WTC11 (cell line): ENCODE measurements at regions not wholly inside any gene's neighbourhood (a gene's known extent, or its start where the extent isn't known, plus 50 kb on each side); places are given as distances from the start of the nearest gene placed in this dataset.

ENCODE experiments used
- ATAC-seq: fragments of 200-7000 bp; cut with Tn5 transposase; 2 replicates; pipeline ENCODE4 v1.10.0; 2021; ENCODE audit warnings: mild to moderate bottlenecking, moderate library complexity
- CTCF ChIA-PET: fragments of 300-600 bp; sonication (Branson Sonifier 250); formaldehyde crosslinking; loops from one replicate; lab custom pipeline; 2021; ENCODE audit warnings: antibody characterized with exemption; lab: Charles Lee
- POLR2A ChIA-PET: fragments of 350-600 bp; sonication (Branson Sonifier 250); formaldehyde crosslinking; loops from one replicate; lab custom pipeline; 2021; ENCODE audit warnings: antibody characterized with exemption; lab: Charles Lee
- DNase-seq: peaks from one replicate; pipeline ENCODE4 v3.0.0; 2021; ENCODE audit warnings: low spot score
- H3K27ac Mint-ChIP-seq: 2 replicates; pipeline ENCODE4 v1.8.0; 2021; ENCODE audit warnings: mixed read lengths
- H3K27me3 Mint-ChIP-seq: 2 replicates; pipeline ENCODE4 v1.8.0; 2021; ENCODE audit warnings: low read depth, mild to moderate bottlenecking, moderate library complexity, mixed read lengths
- H3K36me3 Mint-ChIP-seq: 2 replicates; pipeline ENCODE4 v1.8.0; 2021; ENCODE audit warnings: mixed read lengths
- H3K4me1 Mint-ChIP-seq: 2 replicates; pipeline ENCODE4 v1.8.0; 2022; ENCODE audit warnings: mixed read lengths
- H3K4me3 Mint-ChIP-seq: 2 replicates; pipeline ENCODE4 v1.8.0; 2021; ENCODE audit warnings: mild to moderate bottlenecking, moderate library complexity, mixed read lengths
- H3K9me3 Mint-ChIP-seq: 2 replicates; pipeline ENCODE4 v1.8.0; 2021; ENCODE audit warnings: mixed read lengths
- JAZF1 ChIP-seq: fragments of 250-450 bp; sonication (Bioruptor Pico); IDR thresholded peaks from 2 replicates; pipeline ENCODE4 v1.9.0; 2021; ENCODE audit warnings: moderate library complexity, mild to moderate bottlenecking, inconsistent platforms
- NR1H2 ChIP-seq: sonication (generic); formaldehyde crosslinking; IDR thresholded peaks from 2 replicates; pipeline ENCODE4 v1.9.0; 2021; ENCODE audit warnings: mild to moderate bottlenecking, moderate library complexity, missing genetic modification reagents
- SP1 ChIP-seq: sonication (generic); formaldehyde crosslinking; conservative IDR thresholded peaks from 2 replicates; pipeline ENCODE4 v1.8.1; 2022; ENCODE audit warnings: missing genetic modification reagents
- ZNF263 ChIP-seq: sonication (generic); formaldehyde crosslinking; IDR thresholded peaks from 2 replicates; pipeline ENCODE4 v1.8.1; 2022; ENCODE audit warnings: low read depth, mild to moderate bottlenecking, moderate library complexity, missing genetic modification reagents
- ZNF423 ChIP-seq: fragments of 250-450 bp; sonication (Bioruptor Pico); IDR thresholded peaks from 2 replicates; pipeline ENCODE4 v2.1.2; 2022; ENCODE audit warnings: mild to moderate bottlenecking, moderate library complexity
- TF ChIP-seq, protein P1 (sequence below): sonication (generic); formaldehyde crosslinking; conservative IDR thresholded peaks from 2 replicates; pipeline ENCODE4 v1.8.1; 2023; ENCODE audit warnings: mild to moderate bottlenecking, low read depth, missing genetic modification reagents, moderate library complexity
- TF ChIP-seq, protein P2 (sequence below): fragments of 250-450 bp; sonication (Bioruptor Pico); conservative IDR thresholded peaks from 2 replicates; pipeline ENCODE4 v1.9.0; 2021; ENCODE audit warnings: mild to moderate bottlenecking
- TF ChIP-seq, protein P3 (sequence below): sonication (generic); formaldehyde crosslinking; conservative IDR thresholded peaks from 2 replicates; pipeline ENCODE4 v1.8.1; 2022; ENCODE audit warnings: mild to moderate bottlenecking, missing genetic modification reagents
- TF ChIP-seq, protein P4 (sequence below): fragments of 250-450 bp; sonication (Bioruptor Pico); IDR thresholded peaks from 2 replicates; pipeline ENCODE4 v1.9.0; 2021; ENCODE audit warnings: moderate library complexity, mild to moderate bottlenecking, inconsistent platforms, borderline replicate concordance
- TF ChIP-seq, protein P5 (sequence below): sonication (generic); formaldehyde crosslinking; IDR thresholded peaks from 2 replicates; pipeline ENCODE4 v1.8.1; 2022; ENCODE audit warnings: low read depth, mild to moderate bottlenecking, moderate library complexity, missing genetic modification reagents, borderline replicate concordance
- TF ChIP-seq, protein P6 (sequence below): sonication (generic); formaldehyde crosslinking; IDR thresholded peaks from 2 replicates; pipeline ENCODE4 v1.8.0; 2022; ENCODE audit warnings: mild to moderate bottlenecking, missing genetic modification reagents
- TF ChIP-seq, protein P7 (sequence below): sonication (generic); formaldehyde crosslinking; IDR thresholded peaks from 2 replicates; pipeline ENCODE4 v1.8.0; 2022; ENCODE audit warnings: missing genetic modification reagents
- TF ChIP-seq, protein P8 (sequence below): sonication (generic); formaldehyde crosslinking; IDR thresholded peaks from 2 replicates; pipeline ENCODE4 v1.8.1; 2023; ENCODE audit warnings: mild to moderate bottlenecking, missing genetic modification reagents, moderate library complexity

DNA sequence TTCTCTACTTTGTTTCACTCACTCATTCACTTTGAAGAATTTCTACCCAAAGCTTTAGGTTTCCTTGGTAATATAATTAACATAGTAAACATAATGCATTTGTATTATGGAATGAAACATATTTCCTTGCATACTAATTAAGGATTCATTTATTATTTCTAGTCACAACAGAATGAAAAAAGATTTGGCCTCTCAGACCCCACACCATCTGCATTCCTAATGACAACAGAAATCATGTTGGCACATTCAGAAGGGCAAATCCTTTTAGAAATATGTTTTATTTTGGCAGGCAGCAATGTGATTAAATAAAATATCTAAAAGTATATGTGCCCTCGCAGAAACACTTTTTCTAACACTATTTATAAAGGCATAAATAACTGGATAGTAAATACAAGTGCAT is 163.4 kb downstream of the HTR1B start:
- DNase-seq (no peak), ATAC-seq (no peak)
- ChIA-PET CTCF (no interaction called here), POLR2A (no interaction called here)
- no peaks in the 10 kb centered on the region for H3K4me1 Mint-ChIP-seq
- no peak overlapping the region for H3K27ac Mint-ChIP-seq
- TF ChIP-seq, protein P1, sequence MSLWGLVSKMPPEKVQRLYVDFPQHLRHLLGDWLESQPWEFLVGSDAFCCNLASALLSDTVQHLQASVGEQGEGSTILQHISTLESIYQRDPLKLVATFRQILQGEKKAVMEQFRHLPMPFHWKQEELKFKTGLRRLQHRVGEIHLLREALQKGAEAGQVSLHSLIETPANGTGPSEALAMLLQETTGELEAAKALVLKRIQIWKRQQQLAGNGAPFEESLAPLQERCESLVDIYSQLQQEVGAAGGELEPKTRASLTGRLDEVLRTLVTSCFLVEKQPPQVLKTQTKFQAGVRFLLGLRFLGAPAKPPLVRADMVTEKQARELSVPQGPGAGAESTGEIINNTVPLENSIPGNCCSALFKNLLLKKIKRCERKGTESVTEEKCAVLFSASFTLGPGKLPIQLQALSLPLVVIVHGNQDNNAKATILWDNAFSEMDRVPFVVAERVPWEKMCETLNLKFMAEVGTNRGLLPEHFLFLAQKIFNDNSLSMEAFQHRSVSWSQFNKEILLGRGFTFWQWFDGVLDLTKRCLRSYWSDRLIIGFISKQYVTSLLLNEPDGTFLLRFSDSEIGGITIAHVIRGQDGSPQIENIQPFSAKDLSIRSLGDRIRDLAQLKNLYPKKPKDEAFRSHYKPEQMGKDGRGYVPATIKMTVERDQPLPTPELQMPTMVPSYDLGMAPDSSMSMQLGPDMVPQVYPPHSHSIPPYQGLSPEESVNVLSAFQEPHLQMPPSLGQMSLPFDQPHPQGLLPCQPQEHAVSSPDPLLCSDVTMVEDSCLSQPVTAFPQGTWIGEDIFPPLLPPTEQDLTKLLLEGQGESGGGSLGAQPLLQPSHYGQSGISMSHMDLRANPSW = no peak
- TF ChIP-seq, protein P2, sequence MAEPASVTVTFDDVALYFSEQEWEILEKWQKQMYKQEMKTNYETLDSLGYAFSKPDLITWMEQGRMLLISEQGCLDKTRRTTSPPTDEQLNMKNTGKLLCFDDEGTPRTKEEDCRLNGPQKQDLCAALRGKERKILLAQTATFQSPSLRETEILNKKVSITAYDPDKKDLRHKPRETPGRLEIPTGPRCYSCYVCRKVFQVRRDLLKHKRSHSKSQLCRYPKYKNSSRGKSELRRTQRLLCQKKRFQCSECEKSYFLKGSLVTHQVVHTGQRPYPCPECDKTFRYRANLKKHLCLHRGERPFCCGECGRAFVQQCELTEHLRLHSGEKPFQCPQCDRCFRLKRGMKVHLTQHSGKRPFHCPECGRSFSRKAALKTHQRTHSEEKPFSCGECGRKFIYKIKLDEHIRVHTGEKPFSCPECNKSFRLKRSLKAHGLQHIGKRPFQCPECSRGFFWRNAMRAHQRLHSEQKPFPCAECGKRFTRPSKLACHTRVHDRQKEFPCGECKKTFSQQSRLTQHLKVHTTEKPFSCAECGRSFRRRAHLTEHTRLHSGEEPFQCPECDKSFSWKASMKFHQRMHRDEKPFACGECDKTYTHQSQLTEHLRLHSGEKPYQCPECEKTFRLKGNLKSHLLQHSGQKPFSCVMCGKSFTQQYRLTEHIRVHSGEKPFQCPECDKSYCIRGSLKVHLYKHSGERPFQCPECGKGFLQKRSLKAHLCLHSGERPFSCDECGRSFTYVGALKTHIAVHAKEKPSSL (CRISPR knock-in tag) = no peak
- TF ChIP-seq, protein P3, sequence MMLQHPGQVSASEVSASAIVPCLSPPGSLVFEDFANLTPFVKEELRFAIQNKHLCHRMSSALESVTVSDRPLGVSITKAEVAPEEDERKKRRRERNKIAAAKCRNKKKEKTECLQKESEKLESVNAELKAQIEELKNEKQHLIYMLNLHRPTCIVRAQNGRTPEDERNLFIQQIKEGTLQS = no peak
- TF ChIP-seq ZNF423 (no peak), NR1H2 (CRISPR knock-in tag) (no peak)
- TF ChIP-seq, protein P4, sequence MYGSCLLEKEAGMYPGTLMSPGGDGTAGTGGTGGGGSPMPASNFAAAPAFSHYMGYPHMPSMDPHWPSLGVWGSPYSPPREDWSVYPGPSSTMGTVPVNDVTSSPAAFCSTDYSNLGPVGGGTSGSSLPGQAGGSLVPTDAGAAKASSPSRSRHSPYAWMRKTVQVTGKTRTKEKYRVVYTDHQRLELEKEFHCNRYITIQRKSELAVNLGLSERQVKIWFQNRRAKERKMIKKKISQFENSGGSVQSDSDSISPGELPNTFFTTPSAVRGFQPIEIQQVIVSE (CRISPR knock-in tag) = no peak
- TF ChIP-seq, protein P5, sequence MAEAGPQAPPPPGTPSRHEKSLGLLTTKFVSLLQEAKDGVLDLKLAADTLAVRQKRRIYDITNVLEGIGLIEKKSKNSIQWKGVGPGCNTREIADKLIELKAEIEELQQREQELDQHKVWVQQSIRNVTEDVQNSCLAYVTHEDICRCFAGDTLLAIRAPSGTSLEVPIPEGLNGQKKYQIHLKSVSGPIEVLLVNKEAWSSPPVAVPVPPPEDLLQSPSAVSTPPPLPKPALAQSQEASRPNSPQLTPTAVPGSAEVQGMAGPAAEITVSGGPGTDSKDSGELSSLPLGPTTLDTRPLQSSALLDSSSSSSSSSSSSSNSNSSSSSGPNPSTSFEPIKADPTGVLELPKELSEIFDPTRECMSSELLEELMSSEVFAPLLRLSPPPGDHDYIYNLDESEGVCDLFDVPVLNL = no peak
- TF ChIP-seq, protein P6, sequence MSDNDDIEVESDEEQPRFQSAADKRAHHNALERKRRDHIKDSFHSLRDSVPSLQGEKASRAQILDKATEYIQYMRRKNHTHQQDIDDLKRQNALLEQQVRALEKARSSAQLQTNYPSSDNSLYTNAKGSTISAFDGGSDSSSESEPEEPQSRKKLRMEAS (CRISPR knock-in tag) = no peak
- H3K27me3 Mint-ChIP-seq = no peaks in the 10 kb centered on the region
- H3K4me3 Mint-ChIP-seq = no peak overlapping the region
- no peaks in the 10 kb centered on the region for H3K36me3 Mint-ChIP-seq
- H3K9me3 Mint-ChIP-seq = peaks cover under 1% of the 10 kb centered on the region; the same call in 1 of the 2 replicates

DNA sequence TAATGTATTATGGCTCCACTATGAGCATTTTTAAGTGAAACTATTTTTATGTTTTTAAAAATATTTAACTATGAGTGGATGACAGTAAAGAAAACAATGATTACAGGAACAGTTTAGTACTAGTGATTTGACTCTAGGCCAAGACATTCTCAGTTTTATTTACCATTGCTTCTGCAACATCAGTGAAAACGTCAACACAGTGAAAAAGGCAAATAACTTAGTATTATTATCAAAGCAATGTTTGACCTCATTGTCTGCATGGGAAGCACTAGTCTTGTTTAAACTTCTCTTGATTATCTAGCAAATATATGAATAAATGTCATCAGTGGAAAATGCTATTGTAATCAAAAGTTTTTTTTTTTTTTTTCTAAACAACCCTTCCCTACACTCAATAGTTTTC is 165.0 kb downstream of the HTR1B start:
- H3K36me3 Mint-ChIP-seq = no peaks in the 10 kb centered on the region
- ChIA-PET POLR2A (no interaction called here), CTCF (no interaction called here)
- no peak for ATAC-seq
- H3K27ac Mint-ChIP-seq = no peak overlapping the region
- TF ChIP-seq JAZF1 (CRISPR knock-in tag) = no peak
- TF ChIP-seq ZNF263 (CRISPR knock-in tag) = no peak
- TF ChIP-seq, protein P7, sequence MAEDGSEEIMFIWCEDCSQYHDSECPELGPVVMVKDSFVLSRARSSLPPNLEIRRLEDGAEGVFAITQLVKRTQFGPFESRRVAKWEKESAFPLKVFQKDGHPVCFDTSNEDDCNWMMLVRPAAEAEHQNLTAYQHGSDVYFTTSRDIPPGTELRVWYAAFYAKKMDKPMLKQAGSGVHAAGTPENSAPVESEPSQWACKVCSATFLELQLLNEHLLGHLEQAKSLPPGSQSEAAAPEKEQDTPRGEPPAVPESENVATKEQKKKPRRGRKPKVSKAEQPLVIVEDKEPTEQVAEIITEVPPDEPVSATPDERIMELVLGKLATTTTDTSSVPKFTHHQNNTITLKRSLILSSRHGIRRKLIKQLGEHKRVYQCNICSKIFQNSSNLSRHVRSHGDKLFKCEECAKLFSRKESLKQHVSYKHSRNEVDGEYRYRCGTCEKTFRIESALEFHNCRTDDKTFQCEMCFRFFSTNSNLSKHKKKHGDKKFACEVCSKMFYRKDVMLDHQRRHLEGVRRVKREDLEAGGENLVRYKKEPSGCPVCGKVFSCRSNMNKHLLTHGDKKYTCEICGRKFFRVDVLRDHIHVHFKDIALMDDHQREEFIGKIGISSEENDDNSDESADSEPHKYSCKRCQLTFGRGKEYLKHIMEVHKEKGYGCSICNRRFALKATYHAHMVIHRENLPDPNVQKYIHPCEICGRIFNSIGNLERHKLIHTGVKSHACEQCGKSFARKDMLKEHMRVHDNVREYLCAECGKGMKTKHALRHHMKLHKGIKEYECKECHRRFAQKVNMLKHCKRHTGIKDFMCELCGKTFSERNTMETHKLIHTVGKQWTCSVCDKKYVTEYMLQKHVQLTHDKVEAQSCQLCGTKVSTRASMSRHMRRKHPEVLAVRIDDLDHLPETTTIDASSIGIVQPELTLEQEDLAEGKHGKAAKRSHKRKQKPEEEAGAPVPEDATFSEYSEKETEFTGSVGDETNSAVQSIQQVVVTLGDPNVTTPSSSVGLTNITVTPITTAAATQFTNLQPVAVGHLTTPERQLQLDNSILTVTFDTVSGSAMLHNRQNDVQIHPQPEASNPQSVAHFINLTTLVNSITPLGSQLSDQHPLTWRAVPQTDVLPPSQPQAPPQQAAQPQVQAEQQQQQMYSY (CRISPR knock-in tag) = no peak
- TF ChIP-seq, protein P1 = no peak
- TF ChIP-seq SP1 (CRISPR knock-in tag) = no peak
- TF ChIP-seq, protein P8, sequence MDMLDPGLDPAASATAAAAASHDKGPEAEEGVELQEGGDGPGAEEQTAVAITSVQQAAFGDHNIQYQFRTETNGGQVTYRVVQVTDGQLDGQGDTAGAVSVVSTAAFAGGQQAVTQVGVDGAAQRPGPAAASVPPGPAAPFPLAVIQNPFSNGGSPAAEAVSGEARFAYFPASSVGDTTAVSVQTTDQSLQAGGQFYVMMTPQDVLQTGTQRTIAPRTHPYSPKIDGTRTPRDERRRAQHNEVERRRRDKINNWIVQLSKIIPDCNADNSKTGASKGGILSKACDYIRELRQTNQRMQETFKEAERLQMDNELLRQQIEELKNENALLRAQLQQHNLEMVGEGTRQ (CRISPR knock-in tag) = no peak
- TF ChIP-seq, all 79 proteins: peak for 0
- H3K4me3 Mint-ChIP-seq = no peak overlapping the region
- H3K27me3 Mint-ChIP-seq = no peaks in the 10 kb centered on the region
- no peaks in the 10 kb centered on the region for H3K4me1 Mint-ChIP-seq
- DNase-seq = no peak
- H3K9me3 Mint-ChIP-seq = no peaks in the 10 kb centered on the region
